ENCODE measurements at regions not wholly inside any gene's neighbourhood (a gene's known extent, or its start where the extent isn't known, plus 50 kb on each side); places are given as distances from the start of the nearest gene placed in this dataset.

DNA sequence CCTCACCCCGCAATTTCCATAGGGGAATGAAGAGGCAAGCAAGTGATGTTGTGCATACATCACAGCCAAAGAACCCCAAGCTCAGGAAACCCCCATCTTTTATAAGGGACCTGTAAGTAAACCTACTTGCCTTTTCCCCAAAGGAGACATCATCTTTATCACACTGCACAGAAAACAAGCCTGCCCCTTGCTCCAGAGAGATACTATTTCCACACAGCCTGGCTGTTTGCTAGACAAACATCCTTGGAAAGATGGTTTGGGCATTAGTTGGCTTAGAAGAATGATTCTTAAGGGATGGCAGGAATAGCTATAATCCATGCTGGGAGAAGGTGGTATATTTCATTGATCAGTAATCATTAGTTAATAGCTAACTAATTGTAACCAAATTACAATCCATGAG lies 123.7 kb upstream of the SEC61G start:
- TF ChIP-seq SUZ12 (IDR thresholded peaks at IDR 0.05; ENCODE audit: extremely low read depth, insufficient read depth, insufficient read length) (no peak), YY1 (IDR thresholded peaks at IDR 0.05; ENCODE audit: insufficient read depth, insufficient read length) (no peak)
